ENCODE measurements at regions not wholly inside any gene's neighbourhood (a gene's known extent, or its start where the extent isn't known, plus 50 kb on each side); places are given as distances from the start of the nearest gene placed in this dataset.

- TF ChIP-seq CTCF (IDR thresholded peaks at IDR 0.05; ENCODE audit: poor library complexity) (no peak), EZH2 (IDR thresholded peaks at IDR 0.05; ENCODE audit: borderline replicate concordance) (no peak)
Measured at GRCh38 chr15:29613951-29614382, 208.3 kb downstream of the TJP1 start.
